Erythroblast (primary cell): ENCODE measurements at regions not wholly inside any gene's neighbourhood (a gene's known extent, or its start where the extent isn't known, plus 50 kb on each side); places are given as distances from the start of the nearest gene placed in this dataset.

Experiments used
- GATA1 ChIP-seq: IDR thresholded peaks from 2 replicates; pipeline ENCODE4 v1.6.1; 2011; ENCODE audit warnings: low read depth, mild to moderate bottlenecking, control low read depth, low read length, moderate library complexity
- POLR2A ChIP-seq: IDR thresholded peaks from 2 replicates; pipeline ENCODE4 v1.6.1; 2011; ENCODE audit warnings: mild to moderate bottlenecking, low read length

DNA sequence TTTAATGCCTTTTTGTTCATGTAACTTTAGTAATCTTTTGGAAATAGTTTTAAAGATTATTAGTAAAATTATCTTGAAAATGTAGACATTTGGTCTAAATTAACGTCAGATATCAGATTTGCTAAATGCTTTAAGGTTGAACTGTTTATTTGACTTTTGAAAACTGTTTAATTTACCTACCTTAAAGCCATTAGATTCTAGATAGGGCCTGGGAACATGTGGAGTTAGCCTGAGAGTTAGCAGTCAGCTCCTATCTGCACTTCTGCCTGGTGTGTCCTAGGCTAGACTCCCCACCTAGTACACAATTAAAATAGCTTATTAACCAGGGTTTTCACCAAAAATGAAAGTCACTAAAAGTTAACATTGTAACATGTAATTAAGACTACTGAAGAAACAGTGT lies 53.7 kb upstream of the CFAP20DC start:
- TF ChIP-seq POLR2A (no peak), GATA1 (no peak)
